Natural killer cell (primary cell): ENCODE measurements at regions not wholly inside any gene's neighbourhood (a gene's known extent, or its start where the extent isn't known, plus 50 kb on each side); places are given as distances from the start of the nearest gene placed in this dataset.

Experiments
- ATAC-seq, 3 donors: fragments of 150-1000 bp in 2 of 3; fragments of 200-7000 bp in 1 of 3; cut with Tn5 transposase; 1 replicate in 1 of 3; 2 replicates in 2 of 3; pipeline ENCODE4 v1.10.0; 2021; ENCODE audit warnings: mild to moderate bottlenecking in 2 of 3, moderate library complexity in 2 of 3
- DNase-seq, 2 donors: peaks; one replicate each; pipeline versions ENCODE4 v3.0.0 to v3.0.0-alpha.2; 2013 to 2021; ENCODE audit warnings: mixed read lengths in 1 of 2
- H3K27ac ChIP-seq: one replicate; pipeline ENCODE4 v1.5.1; 2013; ENCODE audit warnings: mild to moderate bottlenecking, low read length
- H3K27me3 ChIP-seq: one replicate; pipeline ENCODE4 v1.6.1; 2013; ENCODE audit warnings: low read length; ENCODE audit not compliant: control insufficient read depth, insufficient read depth
- H3K36me3 ChIP-seq: one replicate; pipeline ENCODE4 v1.6.1; 2013; ENCODE audit warnings: low read length; ENCODE audit not compliant: control insufficient read depth, insufficient read depth
- H3K4me1 ChIP-seq: one replicate; pipeline ENCODE4 v1.6.1; 2013; ENCODE audit warnings: low read length; ENCODE audit not compliant: control insufficient read depth, insufficient read depth
- H3K4me3 ChIP-seq: one replicate; pipeline ENCODE4 v1.5.1; 2013; ENCODE audit warnings: low read length
- H3K9me3 ChIP-seq: one replicate; pipeline ENCODE4 v1.6.1; 2013; ENCODE audit warnings: low read length; ENCODE audit not compliant: control insufficient read depth, insufficient read depth
- H3K27ac Mint-ChIP-seq, 2 donors: one replicate each; pipeline ENCODE4 v1.8.0; 2022; ENCODE audit warnings: mild to moderate bottlenecking in 2 of 2, mixed read lengths in 2 of 2, moderate library complexity in 1 of 2
- H3K27me3 Mint-ChIP-seq, 2 donors: one replicate each; pipeline ENCODE4 v1.8.0; 2022; ENCODE audit warnings: low read depth in 2 of 2, mixed read lengths in 2 of 2
- H3K36me3 Mint-ChIP-seq: one replicate; pipeline ENCODE4 v1.8.0; 2022; ENCODE audit warnings: mixed read lengths
- H3K4me1 Mint-ChIP-seq, 2 donors: one replicate each; pipeline ENCODE4 v1.8.0; 2022; ENCODE audit warnings: mixed read lengths in 2 of 2
- H3K4me3 Mint-ChIP-seq: one replicate; pipeline ENCODE4 v1.8.0; 2022; ENCODE audit warnings: mild to moderate bottlenecking, moderate library complexity, mixed read lengths
- H3K9me3 Mint-ChIP-seq, 2 donors: one replicate each; pipeline ENCODE4 v1.8.0; 2022; ENCODE audit warnings: mixed read lengths in 2 of 2
- WGBS: methylation state at CpG from one replicate; pipeline ENCODE4 v1.1.7; 2013; ENCODE audit warnings: missing lambda C conversion rate; ENCODE audit not compliant: insufficient coverage; 5-methylcytosine and 5-hydroxymethylcytosine counted together
- intact Hi-C: fragments of 100-400 bp; cut with micrococcal nuclease; formaldehyde crosslinking; loops from one replicate; pipeline ENCODE4 v1.14.2; 2022
- TF ChIP-seq, protein P1 (sequence below): fragments of 200-600 bp; IDR thresholded peaks from one replicate; pipeline ENCODE4 v1.8.0; 2022; ENCODE audit warnings: antibody characterized with exemption

DNA sequence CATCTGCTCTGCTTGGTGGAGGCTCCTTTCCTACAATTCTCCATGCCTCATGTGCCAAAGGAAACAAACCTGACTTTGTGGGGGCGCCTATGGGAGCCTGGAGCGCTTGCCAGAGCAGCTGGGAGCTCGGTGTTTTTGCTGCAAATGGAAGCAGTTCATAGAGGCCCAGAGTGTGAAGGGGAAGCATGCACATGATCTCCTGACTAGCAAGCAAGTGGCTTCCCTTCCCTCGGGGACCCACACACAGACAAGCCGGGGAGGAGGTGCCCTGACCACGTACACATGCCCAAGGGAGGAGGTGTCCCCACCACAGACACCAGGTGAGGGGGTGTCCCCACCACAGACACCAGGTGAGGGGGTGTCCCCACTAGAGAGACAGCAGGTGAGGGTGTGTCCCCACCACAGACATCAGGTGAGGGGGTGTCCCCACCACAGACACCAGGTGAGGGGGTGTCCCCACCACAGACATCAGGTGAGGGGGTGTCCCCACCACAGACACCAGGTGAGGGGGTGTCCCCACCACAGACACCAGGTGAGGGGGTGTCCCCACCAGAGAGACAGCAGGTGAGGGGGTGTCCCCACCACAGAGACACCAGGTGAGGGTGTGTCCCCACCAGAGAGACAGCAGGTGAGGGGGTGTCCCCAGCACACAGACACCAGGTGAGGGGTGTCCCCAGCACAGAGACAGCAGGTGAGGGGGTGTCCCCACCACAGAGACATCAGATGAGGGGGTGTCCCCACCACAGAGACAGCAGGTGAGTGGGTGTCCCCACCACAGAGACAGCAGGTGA is 106.8 kb downstream of the CRYAA start:
- DNase-seq (peak in 1 of 2 donors; percentile 46), ATAC-seq (peak in 1 of 3 donors; percentile 57)
- TF ChIP-seq, protein P1, sequence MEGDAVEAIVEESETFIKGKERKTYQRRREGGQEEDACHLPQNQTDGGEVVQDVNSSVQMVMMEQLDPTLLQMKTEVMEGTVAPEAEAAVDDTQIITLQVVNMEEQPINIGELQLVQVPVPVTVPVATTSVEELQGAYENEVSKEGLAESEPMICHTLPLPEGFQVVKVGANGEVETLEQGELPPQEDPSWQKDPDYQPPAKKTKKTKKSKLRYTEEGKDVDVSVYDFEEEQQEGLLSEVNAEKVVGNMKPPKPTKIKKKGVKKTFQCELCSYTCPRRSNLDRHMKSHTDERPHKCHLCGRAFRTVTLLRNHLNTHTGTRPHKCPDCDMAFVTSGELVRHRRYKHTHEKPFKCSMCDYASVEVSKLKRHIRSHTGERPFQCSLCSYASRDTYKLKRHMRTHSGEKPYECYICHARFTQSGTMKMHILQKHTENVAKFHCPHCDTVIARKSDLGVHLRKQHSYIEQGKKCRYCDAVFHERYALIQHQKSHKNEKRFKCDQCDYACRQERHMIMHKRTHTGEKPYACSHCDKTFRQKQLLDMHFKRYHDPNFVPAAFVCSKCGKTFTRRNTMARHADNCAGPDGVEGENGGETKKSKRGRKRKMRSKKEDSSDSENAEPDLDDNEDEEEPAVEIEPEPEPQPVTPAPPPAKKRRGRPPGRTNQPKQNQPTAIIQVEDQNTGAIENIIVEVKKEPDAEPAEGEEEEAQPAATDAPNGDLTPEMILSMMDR, result no peak
- H3K36me3 ChIP-seq, result no peaks in the 10 kb centered on the region
- H3K27ac ChIP-seq, result no peak overlapping the region
- no peaks in the 10 kb centered on the region for H3K4me1 ChIP-seq
- H3K9me3 ChIP-seq, result no peaks in the 10 kb centered on the region
- peaks cover 4% of the 10 kb centered on the region for H3K27me3 ChIP-seq
- intact Hi-C loops, result no loop called here
- no peak overlapping the region for H3K4me3 Mint-ChIP-seq
- H3K4me1 Mint-ChIP-seq, result no peaks in the 10 kb centered on the region
- H3K4me3 ChIP-seq, result no peak overlapping the region
- no peaks in the 10 kb centered on the region for H3K9me3 Mint-ChIP-seq
- H3K36me3 Mint-ChIP-seq, result no peaks in the 10 kb centered on the region
- H3K27ac Mint-ChIP-seq, result peak overlapping the region in 1 of 2 donors; percentile 33
- peaks cover 10 to 14% of the 10 kb centered on the region in 2 donors for H3K27me3 Mint-ChIP-seq
- WGBS, result 32% methylated on average over 4 of the region's 6 CpGs

GRCh38 chr21:43274946-43275310 is 106.1 kb downstream of the CRYAA start:
- DNase-seq, result no peak
- Histone ChIP-seq H3K9me3 (no peaks in the 10 kb centered on the region), H3K27me3 (peaks cover 4% of the 10 kb centered on the region), H3K4me1 (no peaks in the 10 kb centered on the region), H3K36me3 (no peaks in the 10 kb centered on the region), H3K4me3 (no peak overlapping the region), H3K27ac (no peak overlapping the region)
- H3K9me3 Mint-ChIP-seq, result no peaks in the 10 kb centered on the region
- no peaks in the 10 kb centered on the region for H3K36me3 Mint-ChIP-seq
- no peaks in the 10 kb centered on the region for H3K4me1 Mint-ChIP-seq
- ATAC-seq, result no peak
- H3K27ac Mint-ChIP-seq, result no peak overlapping the region
- TF ChIP-seq, protein P1, result no peak
- H3K27me3 Mint-ChIP-seq, result peaks cover 13 to 18% of the 10 kb centered on the region in 2 donors
- intact Hi-C loops, result no loop called here
- no peak overlapping the region for H3K4me3 Mint-ChIP-seq
- WGBS, result 87% methylated on average over 6 of the region's 6 CpGs

DNA sequence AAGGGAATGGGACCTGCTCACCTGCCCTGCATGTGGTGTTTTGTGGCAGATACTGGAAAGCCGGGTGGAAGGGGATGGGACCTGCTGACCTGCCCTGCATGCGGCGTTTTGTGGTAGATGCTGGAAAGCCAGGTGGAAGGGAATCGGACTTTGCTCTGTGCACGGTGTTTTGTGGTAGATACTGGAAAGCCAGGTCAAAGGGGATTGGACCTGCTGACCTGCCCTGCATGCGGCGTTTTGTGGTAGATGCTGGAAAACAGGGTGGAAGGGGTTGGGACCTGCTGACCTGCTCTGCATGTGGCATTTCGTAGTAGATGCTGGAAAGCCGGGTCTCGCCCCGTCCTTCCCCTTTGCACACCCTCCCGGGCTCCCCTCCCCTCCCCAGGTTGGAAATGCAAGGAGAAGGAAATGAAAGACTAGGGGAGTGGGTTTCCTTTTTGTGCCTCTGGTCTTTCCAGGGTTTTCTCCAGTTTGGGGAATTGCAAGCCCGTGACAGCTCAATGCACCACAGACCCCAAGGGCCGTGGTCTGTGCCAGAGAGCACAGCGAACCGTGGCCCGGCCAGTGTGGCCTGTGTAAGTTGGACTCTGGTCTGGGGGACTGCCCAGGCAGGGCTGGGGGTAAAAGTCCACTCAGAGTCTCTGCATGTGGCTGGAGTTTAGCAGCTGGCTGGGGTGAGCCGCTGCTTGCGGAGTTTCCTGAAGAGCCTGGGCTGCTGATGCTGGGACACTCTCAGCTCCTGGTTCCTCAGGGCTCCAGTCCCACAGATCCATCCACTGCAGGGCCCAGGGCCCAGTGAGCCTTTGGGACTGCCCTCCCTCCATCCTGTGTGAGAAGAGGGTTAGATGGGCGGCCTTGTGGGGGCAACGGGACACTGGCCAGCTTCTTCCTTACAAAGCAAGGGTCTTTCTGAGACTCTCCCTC is 105.5 kb downstream of the CRYAA start:
- H3K27ac Mint-ChIP-seq, result no peak overlapping the region
- H3K36me3 ChIP-seq, result no peaks in the 10 kb centered on the region
- H3K9me3 ChIP-seq, result no peaks in the 10 kb centered on the region
- no peak overlapping the region for H3K4me3 ChIP-seq
- DNase-seq (no peak), ATAC-seq (no peak)
- H3K4me3 Mint-ChIP-seq, result no peak overlapping the region
- 90% methylated on average over 15 of the region's 21 CpGs for WGBS
- no peaks in the 10 kb centered on the region for H3K4me1 ChIP-seq
- no peaks in the 10 kb centered on the region for H3K36me3 Mint-ChIP-seq
- no peak overlapping the region for H3K27ac ChIP-seq
- H3K27me3 ChIP-seq, result peaks cover 4% of the 10 kb centered on the region
- H3K4me1 Mint-ChIP-seq, result no peaks in the 10 kb centered on the region
- TF ChIP-seq, protein P1, result no peak
- intact Hi-C loops, result no loop called here
- no peaks in the 10 kb centered on the region for H3K9me3 Mint-ChIP-seq
- H3K27me3 Mint-ChIP-seq, result peaks cover 13 to 18% of the 10 kb centered on the region in 2 donors
